Caco-2 (cell line): ENCODE measurements at regions not wholly inside any gene's neighbourhood (a gene's known extent, or its start where the extent isn't known, plus 50 kb on each side); places are given as distances from the start of the nearest gene placed in this dataset.

Source experiments
- BruUV-seq: library from RNA; stranded (reverse); fragments of 400-500 nt; replicated peaks from 2 replicates; lab custom pipeline; 2021; lab: Mats Ljungman, UMichigan
- CTCF ChIA-PET: fragments of 300-600 bp; sonication (Branson Sonifier 250); formaldehyde crosslinking; loops from one replicate; lab custom pipeline; 2022; ENCODE audit warnings: antibody characterized with exemption; lab: Charles Lee
- POLR2A ChIA-PET: fragments of 300-600 bp; sonication (Branson Sonifier 250); formaldehyde crosslinking; loops from one replicate; lab custom pipeline; 2022; ENCODE audit warnings: antibody characterized with exemption; lab: Charles Lee
- DNase-seq, 2 experiments: peaks; one replicate each; pipeline versions ENCODE4 v3.0.0 to v3.0.0-alpha.2; 2020 to 2022
- H3K27me3 ChIP-seq: replicated peaks from 2 replicates; pipeline ENCODE4 v1.6.0; 2011; ENCODE audit warnings: low read length; ENCODE audit not compliant: control insufficient read depth, insufficient read depth
- H3K36me3 ChIP-seq: 2 replicates; pipeline ENCODE4 v1.5.1; 2011; ENCODE audit warnings: low read length; ENCODE audit not compliant: control insufficient read depth, insufficient read depth
- H3K4me1 ChIP-seq: fragments of 250-450 bp; sonication (Bioruptor Pico); 2 replicates; pipeline ENCODE4 v1.5.1; 2020; ENCODE audit warnings: mild to moderate bottlenecking
- H3K4me3 ChIP-seq: 2 replicates; pipeline ENCODE4 v1.5.1; 2011; ENCODE audit warnings: low read depth, mild to moderate bottlenecking, control low read depth, low read length
- H3K9me3 ChIP-seq: fragments of 250-450 bp; sonication (Bioruptor Pico); 2 replicates; pipeline ENCODE4 v1.5.1; 2020; ENCODE audit warnings: mild to moderate bottlenecking, moderate library complexity
- H3K27ac Mint-ChIP-seq: one replicate; pipeline ENCODE4 v1.8.0; 2022; ENCODE audit warnings: mixed read lengths; ENCODE audit not compliant: unreplicated experiment
- H3K27me3 Mint-ChIP-seq: one replicate; pipeline ENCODE4 v1.8.0; 2022; ENCODE audit warnings: mixed read lengths; ENCODE audit not compliant: insufficient read depth, unreplicated experiment
- H3K36me3 Mint-ChIP-seq: one replicate; pipeline ENCODE4 v1.8.0; 2022; ENCODE audit warnings: mild to moderate bottlenecking, mixed read lengths; ENCODE audit not compliant: insufficient read depth, unreplicated experiment
- H3K4me1 Mint-ChIP-seq: one replicate; pipeline ENCODE4 v1.8.0; 2022; ENCODE audit warnings: low read depth, mixed read lengths; ENCODE audit not compliant: unreplicated experiment
- H3K4me3 Mint-ChIP-seq: one replicate; pipeline ENCODE4 v1.8.0; 2022; ENCODE audit warnings: mild to moderate bottlenecking, moderate library complexity, mixed read lengths; ENCODE audit not compliant: unreplicated experiment
- H3K9me3 Mint-ChIP-seq: one replicate; pipeline ENCODE4 v1.8.0; 2022; ENCODE audit warnings: mixed read lengths; ENCODE audit not compliant: unreplicated experiment
- CTCF ChIP-seq, 2 experiments: fragments of 200-600 bp in 1 of 2; IDR thresholded peaks; 1 replicate in 1 of 2; 2 replicates in 1 of 2; pipeline versions ENCODE4 v1.5.1 to v1.8.0; 2011 to 2022; ENCODE audit warnings: antibody characterized with exemption in 1 of 2, control low read depth in 1 of 2, inconsistent platforms in 1 of 2, low read depth in 1 of 2, low read length in 1 of 2, mild to moderate bottlenecking in 1 of 2, moderate library complexity in 1 of 2; ENCODE audit not compliant: insufficient read depth in 1 of 2, severe bottlenecking in 1 of 2, unreplicated experiment in 1 of 2
- intact Hi-C: fragments of 100-400 bp; cut with micrococcal nuclease; formaldehyde crosslinking; loops from one replicate; pipeline ENCODE4 v1.10.0; 2022; ENCODE audit not compliant: unreplicated experiment

GRCh38 chr3:6510713-6511112 is 350.2 kb upstream of the GRM7 start:
- Histone ChIP-seq H3K9me3 (no peaks in the 10 kb centered on the region; the same call in 1 of the 2 replicates), H3K4me3 (no peak overlapping the region), H3K27me3 (no peaks in the 10 kb centered on the region), H3K36me3 (no peaks in the 10 kb centered on the region), H3K4me1 (peaks cover 4% of the 10 kb centered on the region; the same call in 1 of the 2 replicates)
- Mint-ChIP-seq H3K36me3 (no peaks in the 10 kb centered on the region), H3K4me1 (no peaks in the 10 kb centered on the region), H3K27ac (no peak overlapping the region), H3K4me3 (no peak overlapping the region), H3K9me3 (no peaks in the 10 kb centered on the region), H3K27me3 (no peaks in the 10 kb centered on the region)
- POLR2A ChIA-PET, result no interaction called here
- no TSS peak for BruUV-seq
- TF ChIP-seq CTCF (IDR thresholded peaks at IDR 0.05; ENCODE audit: insufficient read depth in 1 of 2, low read depth in 1 of 2, low read length in 1 of 2, severe bottlenecking in 1 of 2, unreplicated experiment in 1 of 2), result no peak
- no peak for DNase-seq
- intact Hi-C loops, result no loop called here
- CTCF ChIA-PET, result no interaction called here

DNA sequence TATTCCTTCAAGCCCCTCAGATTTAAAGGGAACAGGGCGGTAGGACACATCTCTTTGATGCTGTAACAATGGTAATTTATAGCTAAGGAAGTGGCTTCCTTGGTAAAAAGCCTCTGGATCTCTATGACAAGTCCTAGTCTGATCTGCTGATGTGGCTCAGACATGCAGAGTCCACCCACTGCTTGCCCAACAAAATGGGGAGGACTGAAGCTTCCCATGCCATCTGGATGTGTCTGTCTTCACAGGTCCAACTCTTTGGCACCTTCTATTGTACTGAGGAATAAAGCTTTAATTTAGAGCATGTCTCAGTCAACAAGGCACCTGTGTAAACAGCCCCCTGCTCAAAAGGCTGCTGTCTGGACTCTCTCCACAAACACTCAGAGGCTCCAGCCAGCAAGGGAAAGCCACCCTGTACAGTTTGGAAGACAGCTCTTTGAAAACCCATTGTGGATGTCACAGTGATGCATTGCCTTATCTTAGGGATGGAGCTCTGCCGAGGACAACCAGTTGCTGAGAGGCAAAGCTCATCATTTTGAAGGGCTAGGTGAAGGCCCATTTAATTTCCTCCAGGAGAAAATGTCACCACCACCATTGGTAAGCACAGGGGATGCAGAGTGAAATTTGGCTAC is 348.6 kb upstream of the GRM7 start:
- BruUV-seq, result no TSS peak
- ChIA-PET POLR2A (no interaction called here), CTCF (no interaction called here)
- no peak for TF ChIP-seq CTCF (IDR thresholded peaks at IDR 0.05; ENCODE audit: insufficient read depth in 1 of 2, low read depth in 1 of 2, low read length in 1 of 2, severe bottlenecking in 1 of 2, unreplicated experiment in 1 of 2)
- H3K27me3 ChIP-seq, result no peaks in the 10 kb centered on the region
- no peak for DNase-seq
- Mint-ChIP-seq H3K9me3 (no peaks in the 10 kb centered on the region), H3K36me3 (peaks cover 4% of the 10 kb centered on the region), H3K27ac (no peak overlapping the region), H3K27me3 (no peaks in the 10 kb centered on the region), H3K4me3 (no peak overlapping the region), H3K4me1 (no peaks in the 10 kb centered on the region)
- no peaks in the 10 kb centered on the region for H3K36me3 ChIP-seq
- intact Hi-C loops, result no loop called here
- no peak overlapping the region for H3K4me3 ChIP-seq
- H3K9me3 ChIP-seq, result no peaks in the 10 kb centered on the region; the same call in 1 of the 2 replicates
- H3K4me1 ChIP-seq, result no peaks in the 10 kb centered on the region

DNA sequence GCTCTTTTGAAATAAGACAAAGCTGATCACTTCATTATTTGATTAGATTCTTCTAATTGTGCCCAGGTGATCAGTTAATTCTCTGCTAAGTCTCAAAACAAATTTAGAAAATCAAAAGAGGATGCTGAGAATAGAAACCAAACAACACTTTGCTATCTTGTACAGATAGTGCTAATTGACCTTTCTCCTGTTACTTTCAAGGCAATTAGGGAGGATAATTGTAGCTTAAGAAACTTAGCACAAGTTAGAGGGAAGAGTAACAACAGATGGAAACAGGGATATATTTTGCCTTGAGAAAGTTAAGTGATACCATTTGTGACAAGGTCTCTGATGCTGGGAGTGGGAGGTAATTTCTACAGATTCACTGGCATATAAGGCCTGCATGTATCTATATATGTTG is 344.8 kb upstream of the GRM7 start:
- BruUV-seq, result no TSS peak
- Mint-ChIP-seq H3K4me3 (no peak overlapping the region), H3K27me3 (no peaks in the 10 kb centered on the region), H3K27ac (no peak overlapping the region), H3K36me3 (peaks cover 8% of the 10 kb centered on the region), H3K9me3 (no peaks in the 10 kb centered on the region), H3K4me1 (no peaks in the 10 kb centered on the region)
- Histone ChIP-seq H3K9me3 (no peaks in the 10 kb centered on the region), H3K4me1 (no peaks in the 10 kb centered on the region), H3K36me3 (no peaks in the 10 kb centered on the region), H3K27me3 (no peaks in the 10 kb centered on the region), H3K4me3 (no peak overlapping the region)
- ChIA-PET CTCF (no interaction called here), POLR2A (no interaction called here)
- intact Hi-C loops, result no loop called here
- DNase-seq, result no peak
- no peak for TF ChIP-seq CTCF (IDR thresholded peaks at IDR 0.05; ENCODE audit: insufficient read depth in 1 of 2, low read depth in 1 of 2, low read length in 1 of 2, severe bottlenecking in 1 of 2, unreplicated experiment in 1 of 2)
